GM21528 (cell line): ENCODE measurements at regions not wholly inside any gene's neighbourhood (a gene's known extent, or its start where the extent isn't known, plus 50 kb on each side); places are given as distances from the start of the nearest gene placed in this dataset.

ENCODE experiments used
- ATAC-seq: cut with Tn5 transposase; IDR thresholded peaks from one replicate; pipeline ENCODE4 v1.9.1; 2021; ENCODE audit warnings: mild to moderate bottlenecking, moderate library complexity; ENCODE audit not compliant: unreplicated experiment, low FRiP score

DNA sequence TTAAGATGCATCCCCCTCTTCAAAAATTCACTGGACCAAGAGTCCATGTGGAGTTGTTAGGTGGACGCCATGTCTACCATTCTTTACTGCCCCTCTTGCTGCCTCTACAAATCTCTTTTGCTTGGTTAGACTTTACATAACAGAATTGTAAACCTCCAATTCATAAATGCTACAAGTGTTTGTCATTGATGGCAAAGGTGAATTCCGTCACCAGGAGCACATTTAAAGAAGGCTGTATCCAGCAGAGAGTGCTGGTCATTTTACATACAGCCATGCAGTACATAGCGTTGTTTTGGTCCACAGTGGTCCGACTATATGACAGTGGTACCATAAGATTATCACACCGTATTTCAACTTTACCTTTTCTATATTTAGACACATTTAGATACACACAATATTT is 274.5 kb downstream of the MYCN start:
- no peak for ATAC-seq

GRCh38 chr2:16214391-16214790 is 274.0 kb downstream of the MYCN start:
- ATAC-seq, result no peak

- ATAC-seq, result no peak
Measured at GRCh38 chr2:16212321-16212720, 272.0 kb downstream of the MYCN start.

GRCh38 chr2:16211341-16211740 is 271.0 kb downstream of the MYCN start:
- ATAC-seq, result no peak

DNA sequence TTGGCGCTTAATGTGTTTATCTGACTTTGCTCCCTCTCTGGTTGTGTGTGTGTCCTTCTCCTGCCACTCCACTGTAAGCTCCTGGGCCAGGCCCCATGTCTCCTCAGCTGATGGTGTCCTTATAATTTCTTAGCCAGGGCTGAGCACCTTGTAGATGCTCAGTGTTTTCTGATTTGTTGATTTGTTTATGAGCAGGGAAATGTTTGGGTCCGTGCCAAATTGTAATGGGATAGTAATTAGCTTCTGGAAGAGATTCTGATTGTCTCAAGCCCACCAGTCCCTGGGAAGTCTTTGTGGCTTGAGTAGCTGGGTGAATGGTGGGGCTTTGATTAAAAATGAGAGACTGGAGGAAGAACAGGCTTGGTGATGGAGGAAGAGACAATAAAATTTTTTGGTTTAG is 270.5 kb downstream of the MYCN start:
- no peak for ATAC-seq

DNA sequence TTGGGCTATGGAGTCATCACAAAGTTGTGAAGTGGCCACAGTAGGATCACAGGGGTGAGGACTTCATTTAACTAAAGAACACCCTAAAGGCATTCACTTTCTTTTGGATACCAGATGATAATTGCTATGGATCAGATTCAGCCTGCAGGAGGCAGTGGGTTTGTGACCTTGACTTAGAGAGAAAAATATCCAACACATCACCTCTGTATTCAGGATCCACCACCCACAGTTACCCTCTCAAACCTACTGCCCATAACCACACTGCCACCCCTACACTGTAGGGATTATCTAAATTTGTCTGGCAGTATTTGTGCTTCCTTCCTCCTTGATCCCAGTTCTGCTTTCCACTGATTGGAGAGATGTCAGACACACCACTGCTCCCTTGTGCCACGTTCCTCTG is 269.4 kb downstream of the MYCN start:
- ATAC-seq, result no peak

- ATAC-seq, result no peak
Measured at GRCh38 chr2:16208921-16209320, 268.6 kb downstream of the MYCN start.

DNA sequence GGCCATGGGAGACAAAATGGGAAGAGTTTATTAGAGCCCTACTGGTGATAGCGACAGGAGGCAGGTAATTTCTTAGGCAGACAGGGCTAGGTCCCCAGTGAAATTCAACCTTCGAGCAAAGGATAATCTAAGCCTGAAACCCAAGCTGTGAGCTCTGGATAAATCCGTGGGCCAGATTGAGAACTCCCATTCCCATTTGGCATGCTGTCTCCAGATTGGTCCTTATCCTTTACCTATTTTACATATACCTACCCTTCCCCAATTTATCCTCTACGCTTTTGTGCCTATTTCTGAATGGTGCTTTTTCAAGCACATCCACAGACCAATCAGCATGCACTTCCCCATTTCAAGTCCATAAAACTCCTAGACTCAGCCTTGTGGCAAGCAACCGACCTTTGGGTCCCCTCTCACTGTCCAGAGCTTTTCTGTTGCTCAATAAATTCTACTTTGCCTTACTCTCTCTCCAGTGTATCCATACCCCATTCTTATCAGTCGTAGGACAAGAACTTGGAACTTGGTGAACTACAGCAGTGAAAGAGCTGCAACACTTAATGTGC is 268.0 kb downstream of the MYCN start:
- no peak for ATAC-seq

GRCh38 chr2:16207611-16208010 is 267.3 kb downstream of the MYCN start:
- ATAC-seq, result no peak

- ATAC-seq, result no peak
Measured at GRCh38 chr2:16207151-16207550, 266.8 kb downstream of the MYCN start.

GRCh38 chr2:16206191-16206944 is 266.0 kb downstream of the MYCN start:
- no peak for ATAC-seq

DNA sequence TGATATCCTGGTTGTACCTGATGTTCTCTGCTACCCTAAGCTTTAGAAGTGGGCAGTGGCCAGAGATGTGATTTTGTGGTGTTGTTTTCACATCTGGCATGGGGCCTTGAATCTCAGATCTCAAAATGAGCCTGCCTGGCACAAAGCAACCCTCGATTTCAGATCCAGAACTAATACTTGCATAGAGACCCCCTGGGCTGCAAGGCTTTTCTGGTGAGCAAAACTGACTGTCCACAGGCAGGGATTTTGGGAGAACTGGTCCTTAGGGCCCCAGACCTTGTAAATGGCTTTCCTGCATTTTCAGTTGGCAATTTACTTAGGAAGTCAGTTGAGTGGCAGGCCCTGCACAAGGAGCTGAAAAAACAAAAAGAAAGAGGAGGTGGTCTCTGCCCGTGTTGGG is 265.3 kb downstream of the MYCN start:
- ATAC-seq, result no peak

DNA sequence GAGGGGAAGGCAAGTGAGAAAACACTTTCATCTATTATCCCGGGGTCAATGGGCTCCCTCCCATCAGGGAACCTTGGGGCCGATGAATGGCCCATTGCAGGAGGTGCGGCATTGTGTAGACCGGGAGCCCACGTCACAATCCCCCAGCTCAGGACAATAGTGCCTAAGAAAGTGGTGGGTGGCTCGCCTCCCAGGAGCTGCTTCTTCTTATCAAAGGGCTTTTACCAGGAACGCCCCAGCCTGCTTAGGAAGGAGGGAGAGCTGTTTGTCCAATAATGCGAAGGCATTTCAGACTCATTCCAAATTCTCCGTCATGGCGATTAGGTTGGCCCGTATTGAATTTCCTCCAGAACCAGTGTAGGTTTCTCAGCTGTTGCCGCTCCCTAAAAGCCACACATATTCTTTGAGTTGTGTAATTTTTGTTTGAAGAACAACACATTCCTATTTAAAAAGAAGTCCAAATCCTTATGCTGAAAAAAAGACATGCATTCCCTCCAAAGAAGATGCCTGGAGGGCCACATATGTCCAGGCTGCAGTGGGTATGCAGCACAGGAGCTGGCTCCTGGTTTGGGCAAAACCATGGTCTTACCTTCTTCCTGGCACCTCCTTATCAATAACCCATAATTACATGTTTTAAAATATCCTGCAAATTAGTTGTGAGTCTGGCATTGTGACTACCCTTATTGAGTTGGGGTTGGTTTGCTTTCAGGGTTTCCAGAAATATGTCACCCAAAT is 264.7 kb downstream of the MYCN start:
- ATAC-seq, result no peak

- ATAC-seq, result no peak
Measured at GRCh38 chr2:16204251-16204650, 263.9 kb downstream of the MYCN start.

DNA sequence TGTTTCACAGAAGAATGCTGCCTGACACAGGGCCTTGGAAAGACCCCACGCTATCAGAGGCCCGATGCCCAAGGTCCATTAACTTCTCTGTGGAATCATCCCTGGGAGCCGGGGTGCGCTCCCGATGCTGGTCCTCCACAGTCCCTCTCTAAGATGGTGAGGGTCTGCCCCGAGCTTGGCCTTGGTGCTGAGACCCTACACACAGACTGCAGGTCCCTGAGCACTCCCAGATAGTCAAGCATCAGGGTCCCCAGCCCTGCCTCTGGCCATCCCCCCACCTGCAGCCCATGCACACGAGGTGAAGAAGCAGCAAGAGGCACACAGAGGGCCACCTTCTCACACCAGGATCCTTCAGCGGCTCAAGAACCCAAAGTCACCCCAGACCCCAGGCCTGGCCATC is 263.3 kb downstream of the MYCN start:
- ATAC-seq, result no peak

DNA sequence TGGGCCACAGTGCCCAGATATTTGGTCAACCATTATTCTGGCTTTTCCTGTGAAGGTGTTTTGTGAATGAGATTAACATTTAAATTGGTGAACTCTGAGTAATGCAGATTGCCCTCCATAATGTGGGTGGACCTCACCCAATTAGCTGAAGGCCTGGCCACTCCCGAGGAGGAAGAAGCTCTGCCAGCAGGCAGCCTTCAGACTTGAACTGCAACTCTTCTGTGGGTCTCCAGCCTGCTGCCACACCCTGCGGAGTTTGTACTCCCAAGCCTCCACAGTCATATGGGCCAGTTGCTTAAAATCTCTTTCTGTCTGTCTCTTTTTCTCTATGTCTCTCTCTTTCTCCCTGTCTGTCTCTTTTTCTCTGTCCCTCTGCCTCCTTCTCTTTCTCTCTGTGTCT is 262.7 kb downstream of the MYCN start:
- no peak for ATAC-seq

DNA sequence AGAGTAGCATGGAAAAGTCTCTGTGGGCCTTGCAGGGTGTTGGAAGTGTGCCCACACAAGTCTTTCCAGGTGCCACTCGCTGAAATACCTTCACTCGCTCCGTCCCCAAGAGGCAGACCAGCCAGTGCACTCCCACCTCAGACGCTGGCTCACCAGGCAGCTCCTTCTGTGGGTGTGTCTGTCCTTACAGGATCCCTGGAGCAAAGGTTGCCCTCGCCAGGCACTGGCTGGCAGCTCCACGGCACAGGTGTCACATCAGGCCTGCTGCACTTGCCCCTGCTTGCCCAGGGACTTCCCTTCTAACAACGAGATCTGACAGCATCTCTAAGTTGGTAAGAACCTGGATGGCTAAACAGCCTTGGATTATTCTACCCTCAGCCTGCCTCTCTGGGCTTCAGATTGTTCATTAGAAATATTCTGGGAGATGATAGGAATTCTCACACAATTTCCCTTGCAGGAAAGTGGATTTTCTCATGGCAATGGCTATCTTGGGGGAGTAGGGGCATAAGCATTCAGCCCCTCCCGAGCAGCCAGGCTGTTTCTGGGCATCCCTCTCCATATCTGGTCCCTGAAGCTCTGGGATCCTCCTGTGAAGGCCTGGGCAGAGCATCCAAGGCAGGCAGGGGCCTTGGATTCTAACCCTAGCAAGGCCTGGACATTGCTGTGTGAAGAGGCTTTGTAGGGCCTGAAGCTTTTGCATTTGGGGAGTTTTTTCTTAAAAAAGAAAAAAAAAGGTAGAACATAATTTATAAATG is 262.1 kb downstream of the MYCN start:
- ATAC-seq, result no peak

DNA sequence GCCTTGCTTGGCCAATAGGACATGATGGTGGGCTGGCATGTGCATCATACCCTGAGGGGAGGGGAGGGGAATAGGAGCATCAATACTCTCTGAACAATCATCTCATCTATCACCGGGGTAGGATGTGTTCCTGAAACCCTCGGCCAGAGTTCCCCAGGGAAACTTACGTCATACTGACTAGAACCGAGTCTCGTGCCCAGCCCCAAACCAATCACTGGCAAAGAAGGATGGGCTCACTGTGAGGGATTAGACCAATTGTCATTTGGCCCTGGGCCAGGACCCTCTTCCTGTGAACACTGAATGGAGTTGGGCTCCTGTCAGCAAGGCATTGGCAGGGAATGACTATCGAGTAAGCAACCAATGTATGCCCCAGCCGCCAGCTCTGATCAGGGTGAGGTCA is 261.5 kb downstream of the MYCN start:
- ATAC-seq, result no peak

- no peak for ATAC-seq
Measured at GRCh38 chr2:16200554-16201193, 260.3 kb downstream of the MYCN start.

DNA sequence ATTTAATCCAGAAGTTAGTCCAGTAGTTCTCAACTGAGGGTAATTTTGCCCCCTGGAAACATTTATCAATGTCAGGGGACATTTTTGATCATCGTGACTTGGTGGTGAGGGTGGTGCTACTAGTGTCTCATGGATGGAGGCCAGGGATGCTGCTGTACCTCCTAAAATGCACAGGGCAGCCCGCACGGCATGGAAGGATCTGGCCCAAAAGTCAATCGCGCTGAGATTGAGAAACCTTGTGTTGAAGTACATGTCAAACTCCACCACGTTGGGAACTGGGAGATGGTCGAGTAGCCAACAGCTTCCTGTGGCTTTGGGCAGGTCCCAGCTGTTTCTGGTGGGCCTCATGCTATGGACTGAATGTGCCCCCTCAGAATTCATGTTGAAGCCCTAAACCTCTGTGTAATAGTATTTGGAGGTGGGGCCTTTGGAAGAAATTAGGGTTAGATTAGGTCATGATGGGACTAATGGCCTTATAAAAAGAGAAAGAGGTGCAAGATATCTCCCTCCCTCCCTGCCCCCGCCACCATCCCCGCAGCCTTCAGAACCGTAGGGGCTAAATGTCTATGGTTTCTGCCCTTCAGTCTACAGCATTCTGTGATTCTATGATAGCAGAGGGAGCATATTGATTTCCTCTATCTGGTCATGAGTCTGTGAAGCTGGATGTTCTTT is 259.7 kb downstream of the MYCN start:
- no peak for ATAC-seq
